HG03432 (cell line): ENCODE measurements at regions not wholly inside any gene's neighbourhood (a gene's known extent, or its start where the extent isn't known, plus 50 kb on each side); places are given as distances from the start of the nearest gene placed in this dataset.

Experiments used
- ATAC-seq: cut with Tn5 transposase; IDR thresholded peaks from one replicate; pipeline ENCODE4 v1.9.1; 2021; ENCODE audit warnings: mild to moderate bottlenecking, moderate library complexity; ENCODE audit not compliant: unreplicated experiment

GRCh38 chr6:90807791-90808701 lies 221.2 kb upstream of the MAP3K7 start:
- no peak for ATAC-seq

DNA sequence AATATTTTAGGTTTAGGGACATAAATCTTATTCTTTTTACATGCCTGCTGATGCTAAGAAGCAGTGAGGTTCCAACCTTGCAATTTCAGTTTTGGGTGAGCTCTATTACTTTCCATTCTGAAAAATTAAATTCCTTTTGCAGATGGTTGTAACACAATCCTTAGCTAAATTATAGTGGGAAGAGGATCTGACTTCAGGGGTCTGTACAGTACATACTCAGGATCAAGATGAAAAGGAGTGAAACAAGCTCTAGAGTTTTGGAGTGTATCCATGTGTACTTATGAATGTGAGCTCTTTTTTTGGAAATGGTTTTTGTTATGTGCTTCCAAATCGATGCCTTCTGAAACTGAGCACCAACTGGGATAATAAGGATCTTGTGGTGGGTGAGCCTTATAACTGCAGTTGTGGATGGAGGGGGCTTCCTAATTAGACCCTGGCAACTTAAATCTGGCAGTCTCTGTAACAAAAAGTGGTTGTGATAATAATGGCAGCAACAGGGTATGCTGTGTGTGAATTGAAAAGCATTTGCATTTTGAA lies 218.8 kb upstream of the MAP3K7 start:
- ATAC-seq = no peak

DNA sequence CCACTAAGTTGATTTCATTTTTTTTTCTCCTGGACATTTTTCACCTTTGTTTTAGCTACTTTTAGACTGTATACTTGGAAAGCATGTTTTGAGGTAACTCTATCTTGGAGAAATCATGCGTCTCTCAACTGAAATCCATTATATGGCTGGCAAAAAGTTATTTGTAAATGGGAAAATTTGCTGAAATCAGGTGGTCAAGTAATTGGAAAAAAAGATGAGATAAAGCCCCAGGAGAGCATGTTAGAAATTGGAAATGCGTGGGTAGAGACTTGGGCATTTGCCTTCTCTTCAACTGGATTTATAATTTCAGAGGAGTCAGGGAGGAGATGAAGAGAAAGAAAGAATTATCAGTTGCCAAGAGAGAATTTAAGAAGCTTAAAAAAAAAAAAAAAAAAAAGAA lies 217.1 kb upstream of the MAP3K7 start:
- ATAC-seq = no peak

DNA sequence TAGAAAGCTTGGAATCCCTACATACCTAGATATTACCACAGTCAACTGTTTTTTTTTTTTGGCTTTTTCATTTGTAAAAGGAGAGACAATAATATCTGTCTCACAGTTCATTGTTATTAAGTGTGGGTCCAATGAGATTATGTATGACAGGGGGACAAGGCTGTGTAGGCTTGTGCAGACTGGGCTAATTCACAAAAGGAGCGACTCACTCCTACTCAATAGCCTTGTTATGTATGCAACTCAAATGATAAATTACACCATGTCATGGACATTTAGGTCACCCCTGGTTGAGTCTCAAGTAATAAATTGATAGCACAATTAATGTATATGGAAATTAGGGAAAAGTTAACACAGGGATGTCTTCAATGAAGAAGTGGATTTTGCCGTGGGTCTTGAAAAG lies 208.2 kb upstream of the MAP3K7 start:
- ATAC-seq = no peak

GRCh38 chr6:90793771-90794170 lies 206.9 kb upstream of the MAP3K7 start:
- ATAC-seq = no peak

GRCh38 chr6:90790696-90791095 lies 203.8 kb upstream of the MAP3K7 start:
- no peak for ATAC-seq

DNA sequence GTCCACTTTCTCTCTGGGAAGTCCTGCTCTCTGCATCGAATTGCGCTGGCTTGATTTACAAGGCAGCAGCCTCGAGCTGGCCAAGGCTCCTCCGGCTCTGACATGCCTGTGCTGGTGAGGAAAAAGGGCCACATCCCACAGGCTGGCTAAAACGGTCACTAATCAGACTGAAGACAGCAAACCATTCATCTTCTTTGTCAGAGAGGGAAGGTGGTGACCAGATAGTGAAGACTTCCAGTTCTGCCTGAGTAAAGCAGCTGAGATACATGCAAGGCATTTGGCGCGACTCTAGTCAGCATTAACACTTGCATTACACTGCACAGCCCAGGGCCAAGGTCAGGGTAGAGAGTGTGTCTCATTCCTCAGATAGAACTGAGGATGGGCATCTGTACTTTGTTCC lies 203.2 kb upstream of the MAP3K7 start:
- no peak for ATAC-seq

GRCh38 chr6:90788781-90789180 lies 201.9 kb upstream of the MAP3K7 start:
- ATAC-seq = no peak

GRCh38 chr6:90787446-90787845 lies 200.6 kb upstream of the MAP3K7 start:
- ATAC-seq = no peak

GRCh38 chr6:90780778-90781177 lies 193.9 kb upstream of the MAP3K7 start:
- ATAC-seq = no peak

- ATAC-seq = no peak
These were observed 193.3 kb upstream of the MAP3K7 start for GRCh38 chr6:90780141-90780540.

DNA sequence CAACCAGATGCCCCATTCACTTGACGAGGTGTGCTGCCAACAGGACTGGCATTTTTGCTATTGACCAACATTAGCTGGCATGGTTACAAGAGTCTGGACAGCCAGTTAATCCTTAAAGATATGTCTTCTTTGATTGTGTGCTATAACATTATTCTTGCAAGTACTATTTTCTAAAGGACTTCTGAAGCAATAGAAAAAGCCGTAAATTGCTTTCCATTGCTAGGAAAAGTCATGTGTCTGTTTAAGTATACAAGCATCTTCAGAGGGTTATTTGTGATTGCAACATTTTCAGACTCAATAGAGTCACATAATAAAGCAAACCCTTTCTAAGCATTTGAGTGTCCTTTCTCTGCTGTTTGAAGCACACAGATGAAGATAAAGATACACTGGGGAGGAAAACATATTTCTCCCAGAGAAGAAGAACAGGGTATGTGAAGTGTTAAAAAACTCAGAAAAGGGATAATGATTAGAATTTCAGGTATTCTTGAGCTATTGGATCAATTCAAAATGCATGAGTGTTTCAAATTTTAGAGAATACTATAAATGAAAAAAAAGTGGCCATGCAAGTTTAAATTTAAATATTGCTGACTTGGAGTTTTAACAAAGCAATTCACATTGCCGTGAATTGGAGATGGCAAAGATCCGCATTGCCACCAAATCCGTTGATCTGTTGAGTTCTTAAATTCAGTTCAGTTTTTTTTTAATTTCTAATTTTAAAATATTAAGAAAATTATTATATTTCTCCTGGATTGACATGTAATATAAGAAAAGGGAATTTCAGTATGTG lies 191.7 kb upstream of the MAP3K7 start:
- ATAC-seq = no peak

DNA sequence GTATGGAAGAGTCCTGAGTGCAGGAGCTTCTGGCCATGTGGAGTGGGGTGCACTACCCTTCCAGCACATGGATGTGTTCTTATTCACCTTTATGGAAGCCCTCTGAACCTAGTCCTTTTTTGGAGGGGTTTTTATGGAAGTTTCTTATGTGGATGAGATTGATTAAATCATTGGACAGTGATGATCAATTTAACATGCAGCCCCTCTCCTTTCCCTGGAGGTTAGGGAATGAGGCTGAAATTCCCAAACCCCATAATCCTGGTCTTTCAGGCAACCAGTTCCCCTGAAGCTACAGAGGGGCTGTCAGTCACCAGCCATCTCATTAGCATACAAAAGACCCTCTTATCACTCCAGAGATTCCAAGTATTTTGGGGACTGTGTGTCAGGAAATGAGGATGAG lies 183.9 kb upstream of the MAP3K7 start:
- no peak for ATAC-seq

DNA sequence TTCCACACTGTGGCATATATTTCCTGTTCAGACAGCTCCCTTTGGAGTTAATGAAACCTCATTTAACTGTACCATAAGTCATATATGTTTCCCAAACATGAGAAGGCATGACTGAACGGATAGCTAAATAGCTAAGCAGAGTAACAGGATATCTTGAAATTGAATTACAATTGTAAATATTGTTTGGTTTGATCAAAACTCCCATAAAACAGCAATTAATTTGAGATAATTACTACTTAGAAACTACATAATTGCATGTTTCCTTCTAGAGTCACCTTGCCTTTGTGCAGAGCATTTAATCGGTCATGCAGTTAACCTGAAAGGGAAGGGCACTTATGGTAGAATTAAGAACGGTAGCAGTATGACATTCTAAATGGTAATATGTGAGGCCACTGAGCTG lies 179.0 kb upstream of the MAP3K7 start:
- ATAC-seq = no peak

- ATAC-seq = no peak
These were observed 178.6 kb upstream of the MAP3K7 start for GRCh38 chr6:90765491-90765890.

DNA sequence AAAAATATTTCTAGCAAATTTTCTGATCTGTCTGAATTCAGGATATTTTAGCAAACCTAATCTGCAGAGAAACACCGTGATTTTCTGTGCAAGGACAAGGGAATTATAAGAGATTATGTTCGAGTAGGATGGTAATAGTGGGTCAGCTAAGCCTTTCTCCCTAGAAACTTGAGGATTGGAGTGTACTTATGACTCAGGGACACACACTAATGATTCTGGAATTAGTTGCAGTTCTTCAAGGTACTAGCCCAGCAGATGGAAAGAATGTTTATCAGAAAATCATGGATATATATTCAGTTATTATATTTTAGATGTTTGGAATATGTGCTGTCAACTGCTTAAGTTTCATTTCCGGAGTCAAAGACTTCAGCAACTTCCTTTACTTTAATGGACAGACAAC lies 177.1 kb upstream of the MAP3K7 start:
- no peak for ATAC-seq

GRCh38 chr6:90759664-90760063 lies 172.8 kb upstream of the MAP3K7 start:
- ATAC-seq = no peak

DNA sequence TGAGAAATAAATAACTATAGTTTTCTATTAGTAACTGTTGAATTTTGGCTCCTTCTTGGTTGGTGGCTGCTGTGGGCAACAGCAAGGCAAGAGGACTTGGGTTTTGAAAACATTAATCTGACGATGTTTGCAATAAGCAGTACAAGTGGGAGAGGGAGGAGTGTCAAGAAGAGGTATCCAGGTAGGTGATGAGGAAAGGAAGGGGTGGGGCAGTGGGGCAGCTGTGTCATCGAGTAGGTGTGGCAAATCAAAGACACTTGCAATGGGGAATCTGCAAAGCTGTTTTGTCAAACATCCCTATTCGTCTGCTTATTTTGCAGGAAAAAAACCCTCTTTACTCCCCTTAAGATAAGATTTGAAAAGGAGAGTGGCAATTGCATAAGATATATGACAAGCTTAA lies 171.9 kb upstream of the MAP3K7 start:
- ATAC-seq = no peak

- no peak for ATAC-seq
These were observed 167.2 kb upstream of the MAP3K7 start for GRCh38 chr6:90753820-90754643.

GRCh38 chr6:90739802-90740201 lies 152.9 kb upstream of the MAP3K7 start:
- ATAC-seq = no peak

GRCh38 chr6:90739339-90739738 lies 152.5 kb upstream of the MAP3K7 start:
- no peak for ATAC-seq
